ENCODE measurements at regions not wholly inside any gene's neighbourhood (a gene's known extent, or its start where the extent isn't known, plus 50 kb on each side); places are given as distances from the start of the nearest gene placed in this dataset.
"Not testable (repeated sequence)": the region's sequence is repeated elsewhere in the genome, so short reads cannot be mapped to it uniquely, and the experiment has no call there.

- TF ChIP-seq CTCF, POLR2A (IDR thresholded peaks at IDR 0.05): not testable (repeated sequence)
Measured at GRCh38 chr17:20794532-20794931, 215.0 kb downstream of the CDRT15L2 start.

Measured in adrenal gland (tissue), 5 donors.